T follicular helper cell (primary cell): ENCODE measurements at regions not wholly inside any gene's neighbourhood (a gene's known extent, or its start where the extent isn't known, plus 50 kb on each side); places are given as distances from the start of the nearest gene placed in this dataset.
A peak's percentile ranks its signal among the peaks of the same experiment; 100 is the strongest.

ENCODE experiments used
- DNase-seq: peaks from one replicate; pipeline ENCODE4 v3.0.0-alpha.2; 2020; ENCODE audit warnings: low read depth

DNA sequence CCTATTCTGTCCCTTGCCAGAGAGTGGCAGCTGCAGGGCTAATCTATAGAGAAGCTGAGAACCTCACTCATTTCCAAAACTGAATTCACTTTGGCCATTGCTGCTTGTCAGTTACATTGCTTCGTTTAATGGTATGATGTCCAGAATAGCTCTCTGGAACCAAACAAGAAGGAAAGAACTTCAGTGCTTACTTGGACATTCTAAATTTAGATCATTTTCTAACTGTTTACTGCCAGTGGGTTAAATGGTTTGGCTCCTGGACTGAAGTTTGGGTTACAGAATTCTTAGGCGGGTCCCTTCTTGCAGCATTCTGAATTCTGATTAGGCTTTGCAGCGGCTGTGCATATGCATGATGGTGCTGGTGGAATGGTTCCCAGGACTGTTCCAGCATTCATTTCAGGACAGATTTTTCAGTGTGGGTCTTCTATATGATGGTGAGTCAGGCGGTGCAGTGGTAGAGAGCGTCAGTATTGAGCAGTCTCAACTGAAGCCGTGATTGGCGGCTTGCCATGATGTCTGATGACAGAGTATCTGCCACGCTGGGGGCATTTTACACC is 148.7 kb downstream of the DYRK2 start:
- DNase-seq: no peak

DNA sequence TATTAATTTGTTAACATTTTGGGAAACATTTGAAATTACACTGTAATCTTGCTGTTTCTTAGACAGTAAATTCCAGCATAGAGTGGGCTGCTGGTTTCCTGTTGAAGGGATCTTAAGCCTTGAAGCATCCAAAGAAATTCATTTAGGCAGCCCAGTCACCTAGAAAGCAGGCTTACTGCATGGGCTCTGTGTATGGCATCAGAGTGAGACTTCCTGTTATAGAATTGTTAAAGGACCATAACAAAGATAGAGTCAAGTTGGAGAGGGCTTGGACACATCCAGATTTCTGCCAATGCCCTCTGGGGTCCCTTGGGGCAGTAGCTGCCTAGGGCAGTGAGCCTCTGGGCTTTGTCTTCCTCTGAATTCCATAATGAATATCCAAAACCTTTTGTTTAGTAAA is 149.2 kb downstream of the DYRK2 start:
- no peak for DNase-seq

DNA sequence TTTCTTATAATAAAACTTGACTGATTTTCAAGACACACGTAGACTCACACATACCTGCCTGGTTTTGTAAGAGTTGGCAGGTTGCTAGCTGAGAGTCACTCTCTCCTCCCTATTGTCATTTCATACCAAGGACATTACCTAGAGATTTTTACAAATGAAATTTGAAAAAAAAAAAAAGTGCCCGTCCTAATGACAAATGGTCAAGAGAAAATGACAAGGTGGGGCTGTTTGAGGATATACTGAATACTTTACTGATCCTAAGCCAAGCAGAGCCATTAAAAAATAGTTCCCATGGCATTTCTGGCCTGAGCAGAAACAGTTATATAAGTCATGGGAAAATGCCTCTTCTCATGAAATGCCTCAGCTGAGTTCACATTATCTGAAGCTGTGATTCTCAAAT is 150.2 kb downstream of the DYRK2 start:
- no peak for DNase-seq

DNA sequence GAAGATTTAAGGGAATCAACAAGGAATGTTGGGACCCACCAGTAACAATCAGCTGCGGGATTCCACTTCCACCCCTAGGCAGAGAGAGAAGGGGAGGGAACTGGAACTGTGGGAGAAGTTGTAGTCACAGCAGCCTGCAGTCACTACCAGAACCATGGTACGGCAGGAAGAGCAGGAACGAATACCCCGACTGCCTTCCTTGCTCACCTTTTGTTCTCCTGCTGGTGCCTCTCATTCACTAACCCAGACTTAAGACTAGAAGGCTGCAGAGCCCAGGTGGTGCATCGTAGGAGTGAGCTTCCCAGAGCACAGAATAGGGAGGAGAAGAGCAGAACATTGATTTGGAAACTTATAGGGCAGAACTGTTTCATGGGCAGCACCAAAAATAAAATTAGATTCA is 154.2 kb downstream of the DYRK2 start:
- no peak for DNase-seq

DNA sequence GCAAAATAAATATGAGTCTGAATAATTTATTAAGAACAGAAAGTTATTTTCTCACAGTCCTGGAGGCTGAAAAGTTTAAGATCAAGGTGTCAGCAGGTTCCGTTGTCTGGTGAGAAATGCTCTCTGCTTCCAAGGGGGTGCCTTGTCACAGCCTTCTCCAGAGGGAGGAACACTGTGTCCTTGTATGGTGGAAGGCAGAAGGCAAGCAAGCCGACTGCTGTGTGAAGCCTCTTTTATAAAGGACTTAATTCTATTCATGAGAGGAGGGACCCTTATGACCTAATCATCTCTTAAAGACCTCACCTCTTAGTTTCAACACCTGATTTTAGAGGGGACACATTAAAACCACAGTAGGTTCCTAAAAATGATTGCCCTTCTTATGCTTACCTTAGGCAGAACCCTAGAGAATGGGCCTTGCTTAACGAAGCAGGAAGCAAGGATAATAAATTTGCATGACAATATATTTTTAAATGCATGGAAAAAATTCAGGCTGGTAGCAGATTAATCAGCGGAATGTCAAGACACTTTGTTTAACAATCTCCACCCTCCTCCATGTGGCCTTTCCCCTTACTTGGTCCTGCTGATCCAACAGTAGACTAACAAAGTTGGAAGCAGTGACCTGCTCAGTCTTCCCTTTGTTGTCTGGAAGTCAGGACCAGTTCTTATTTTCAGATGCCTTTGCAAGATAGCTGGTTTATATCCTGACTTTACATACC is 154.9 kb downstream of the DYRK2 start:
- no peak for DNase-seq

DNA sequence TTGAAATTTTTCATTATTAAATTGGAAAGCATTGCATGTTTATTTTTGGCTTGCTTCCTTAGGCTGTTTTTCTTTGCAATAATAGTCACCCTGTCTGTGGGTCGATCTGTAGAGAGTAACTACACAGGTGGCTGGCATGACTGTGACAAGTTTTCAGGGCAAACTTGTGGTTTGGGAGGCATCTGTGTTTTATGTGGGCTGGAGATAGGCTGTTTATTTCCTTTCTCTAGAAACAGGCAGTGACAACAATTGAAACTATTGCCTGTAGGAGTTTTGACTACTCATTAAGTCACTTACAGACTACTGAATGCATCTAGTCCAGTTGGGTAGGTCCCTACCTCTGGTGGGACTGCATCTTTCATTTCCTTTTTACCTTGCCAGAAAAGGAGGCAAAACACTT is 155.6 kb downstream of the DYRK2 start:
- DNase-seq: peak; percentile 22

DNA sequence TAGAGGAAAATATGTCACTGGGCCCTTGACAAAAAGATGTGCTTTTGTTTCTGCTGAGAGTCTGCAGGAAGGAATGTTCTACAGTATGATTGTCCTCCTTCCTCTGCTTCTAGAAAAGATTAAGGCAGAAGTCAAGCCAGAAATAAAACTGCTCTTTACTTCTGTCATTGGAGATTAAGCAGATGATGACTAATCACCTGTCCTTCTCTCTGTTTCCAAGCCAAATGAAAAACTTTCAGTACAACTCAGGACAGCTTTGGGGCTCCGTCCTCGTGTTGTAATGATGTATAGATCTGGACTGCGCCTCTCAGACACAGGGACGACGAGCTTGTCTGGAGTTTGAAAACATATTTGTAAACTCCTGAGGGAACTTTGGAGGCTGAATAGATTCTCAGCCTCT is 159.3 kb downstream of the DYRK2 start:
- DNase-seq: no peak

DNA sequence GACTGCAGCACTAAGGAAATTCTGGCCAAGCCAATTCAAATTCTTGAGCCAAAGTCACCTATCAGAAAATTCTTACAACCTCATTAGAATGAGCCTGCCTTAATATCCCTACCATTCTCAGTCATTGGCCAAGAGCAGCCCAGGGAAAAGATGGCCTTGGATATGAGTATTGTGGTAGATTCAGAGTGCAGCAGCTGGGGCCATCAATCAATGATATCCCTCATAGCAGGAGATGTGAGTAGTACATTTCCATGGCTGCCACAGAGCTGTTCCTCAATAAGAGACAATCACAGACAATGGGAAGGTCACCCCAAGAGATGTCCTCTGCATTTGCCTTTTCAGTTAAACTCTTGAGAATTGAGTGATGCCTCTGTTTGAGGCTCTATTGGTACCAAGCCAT is 161.6 kb downstream of the DYRK2 start:
- DNase-seq: no peak

GRCh38 chr12:67811437-67812361 is 163.2 kb downstream of the DYRK2 start:
- DNase-seq: no peak

DNA sequence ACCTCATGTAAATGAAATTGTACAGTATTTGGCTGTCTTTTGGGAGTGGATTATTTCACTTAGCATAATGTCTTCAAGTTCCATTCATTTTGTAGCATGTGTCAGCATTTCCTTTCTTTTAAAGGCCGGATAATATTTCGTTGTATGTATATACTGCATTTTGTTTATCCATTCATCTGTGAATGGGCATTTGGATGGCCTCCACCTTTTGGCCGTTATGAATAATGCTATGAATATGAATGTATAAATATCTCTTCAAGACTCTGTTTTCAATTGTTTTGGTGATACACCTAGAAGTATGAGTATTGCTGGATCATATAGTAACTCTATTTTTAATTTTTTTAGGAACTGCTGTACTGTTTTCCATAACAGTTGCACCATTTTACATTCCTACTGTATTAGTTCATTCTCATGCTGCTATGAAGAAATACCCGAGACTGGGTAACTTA is 164.9 kb downstream of the DYRK2 start:
- DNase-seq: no peak

DNA sequence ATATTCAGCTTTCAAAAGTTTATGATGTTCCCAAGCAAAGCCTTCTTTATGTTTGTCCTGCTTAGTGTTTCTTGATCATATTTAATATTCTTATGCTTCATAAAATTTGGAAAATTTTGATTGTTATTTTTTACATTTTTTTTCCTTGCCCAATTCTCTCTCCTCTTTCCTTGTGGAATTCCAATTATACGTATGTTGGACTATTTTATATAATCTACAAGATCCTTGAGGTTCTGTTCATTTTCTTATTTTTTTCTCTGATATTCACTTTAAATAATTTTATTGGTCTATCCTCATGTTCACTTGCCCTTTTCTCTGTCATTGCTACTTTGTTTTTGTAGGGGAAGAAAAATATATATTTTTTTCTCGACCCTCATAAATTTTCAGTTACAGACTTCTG is 167.7 kb downstream of the DYRK2 start:
- DNase-seq: no peak

DNA sequence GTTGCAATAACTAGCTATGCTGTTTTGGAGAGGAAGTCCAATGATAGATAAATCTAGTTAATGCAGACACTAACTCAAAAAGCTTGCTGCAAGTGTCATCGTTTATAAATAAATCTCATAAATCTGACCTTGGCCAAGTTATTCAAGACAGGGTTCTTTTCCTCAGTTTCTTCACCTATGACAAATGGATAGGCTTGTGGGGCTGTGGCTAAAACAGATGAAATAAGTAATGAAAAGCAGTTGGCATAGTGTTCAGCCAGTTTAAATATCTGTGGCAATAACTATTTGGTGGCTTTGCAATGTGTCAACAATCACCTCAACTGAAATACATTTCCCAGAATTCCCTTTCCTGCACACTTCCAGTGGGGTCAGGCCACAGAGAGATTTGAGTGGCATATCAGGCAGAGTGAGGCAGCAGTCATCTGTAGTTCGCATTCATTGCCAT is 169.9 kb downstream of the DYRK2 start:
- DNase-seq: no peak

- DNase-seq: no peak
These were observed 169.3 kb upstream of the IFNG-AS1 start for GRCh38 chr12:67819902-67820301.

DNA sequence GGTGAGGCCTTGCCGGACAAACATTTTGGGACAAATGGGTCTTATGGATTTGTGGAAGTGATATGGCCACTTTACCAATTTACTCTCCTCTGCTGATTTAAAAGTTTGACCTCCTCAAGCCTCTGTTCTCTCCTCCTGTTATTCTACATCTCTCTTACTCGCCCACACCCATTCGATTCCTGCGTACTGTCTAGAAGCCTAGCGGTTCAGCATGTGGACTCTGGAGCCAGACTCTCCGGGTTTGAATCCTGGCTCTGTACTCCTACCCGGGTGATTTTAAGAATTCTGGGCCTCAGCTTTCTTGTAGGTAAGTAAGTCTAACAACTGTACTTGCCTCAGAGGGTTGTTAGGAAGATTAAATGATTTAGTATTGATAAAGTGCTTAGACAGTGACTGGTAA is 168.6 kb upstream of the IFNG-AS1 start:
- DNase-seq: no peak

DNA sequence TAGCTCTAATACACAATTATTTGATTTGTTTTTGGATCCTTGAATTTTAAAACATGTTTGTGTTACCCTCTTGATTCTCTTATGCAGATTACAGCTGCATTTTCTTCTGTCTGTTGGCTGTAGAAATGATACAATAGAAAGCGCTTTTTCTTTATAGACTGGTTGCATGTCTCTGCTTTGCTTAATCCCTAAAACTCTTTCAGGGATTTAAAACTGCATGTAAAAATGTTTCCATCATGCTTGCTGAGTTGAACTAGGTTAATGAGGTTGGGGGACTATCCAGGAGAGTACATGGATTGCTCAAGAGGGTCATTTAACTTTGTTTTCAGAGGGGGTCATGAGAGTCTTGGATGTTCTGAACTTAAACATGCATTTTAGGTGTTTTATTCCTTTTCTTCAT is 166.4 kb upstream of the IFNG-AS1 start:
- no peak for DNase-seq

DNA sequence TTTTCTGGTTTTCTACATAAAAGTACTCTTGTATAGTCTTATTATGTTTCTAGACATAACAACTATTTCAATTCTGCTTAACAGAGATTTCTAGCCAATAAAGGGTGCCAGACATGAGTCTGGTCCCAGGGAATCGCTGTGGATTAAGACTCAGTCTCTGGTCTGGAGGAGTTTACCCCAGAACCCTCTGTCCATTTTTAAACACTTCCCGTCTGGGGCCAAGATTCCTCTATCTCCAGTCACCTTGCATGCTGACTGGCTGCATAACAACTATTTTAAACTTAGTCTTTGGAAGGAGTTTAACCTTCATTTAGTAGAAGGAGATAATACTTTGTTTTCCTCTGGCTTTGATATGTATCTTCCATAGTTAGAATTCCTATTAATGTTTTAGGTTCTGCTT is 163.1 kb upstream of the IFNG-AS1 start:
- no peak for DNase-seq

GRCh38 chr12:67826946-67827720 is 162.1 kb upstream of the IFNG-AS1 start:
- DNase-seq: no peak

DNA sequence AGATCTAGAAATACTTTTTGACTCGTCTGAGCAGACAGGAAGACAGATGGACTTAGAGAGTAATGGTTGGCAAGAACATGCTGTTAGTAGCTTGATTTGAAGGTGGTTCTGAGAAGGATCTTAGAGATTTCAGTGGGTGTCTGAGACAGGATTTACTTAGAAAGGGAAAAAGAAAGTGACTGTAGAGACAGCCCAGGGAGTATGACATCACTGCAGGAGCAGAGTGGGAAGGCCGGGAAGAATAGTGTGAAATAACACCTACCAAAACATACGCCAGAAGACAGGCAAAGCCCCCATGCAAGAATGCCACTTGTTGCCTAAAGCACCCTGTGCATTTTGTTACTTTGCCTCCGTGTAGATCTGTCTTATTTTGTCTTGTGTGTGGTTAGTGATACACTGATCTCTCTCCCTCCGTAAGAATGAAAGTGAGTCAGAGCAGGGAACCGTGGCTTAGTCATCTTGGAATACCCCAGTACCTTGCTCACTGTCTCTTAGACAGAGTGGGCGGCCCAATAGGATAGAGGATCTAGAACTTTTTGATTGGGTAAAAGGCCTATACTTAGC is 161.3 kb upstream of the IFNG-AS1 start:
- no peak for DNase-seq

- DNase-seq: no peak
These were observed 159.4 kb upstream of the IFNG-AS1 start for GRCh38 chr12:67829896-67830295.

DNA sequence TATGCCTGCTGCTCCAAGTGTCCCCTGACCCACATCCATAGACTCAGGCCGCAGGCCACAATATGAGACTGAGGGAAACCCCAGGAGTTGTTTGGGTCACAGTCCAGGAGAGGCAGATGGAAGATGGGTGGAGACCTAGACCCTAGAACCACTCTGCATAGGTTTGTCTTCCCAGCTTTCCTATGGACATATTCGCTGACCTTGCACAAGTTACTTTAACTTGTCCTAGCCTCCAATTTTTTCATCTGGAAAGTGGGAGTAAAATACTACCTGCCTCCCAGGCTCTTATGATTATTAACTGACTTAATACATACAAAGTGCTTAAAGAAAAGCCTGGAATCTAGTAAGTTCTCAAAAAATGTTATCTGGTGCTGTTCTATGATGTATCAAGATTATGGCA is 157.1 kb upstream of the IFNG-AS1 start:
- no peak for DNase-seq

- no peak for DNase-seq
These were observed 155.6 kb upstream of the IFNG-AS1 start for GRCh38 chr12:67833602-67834001.

DNA sequence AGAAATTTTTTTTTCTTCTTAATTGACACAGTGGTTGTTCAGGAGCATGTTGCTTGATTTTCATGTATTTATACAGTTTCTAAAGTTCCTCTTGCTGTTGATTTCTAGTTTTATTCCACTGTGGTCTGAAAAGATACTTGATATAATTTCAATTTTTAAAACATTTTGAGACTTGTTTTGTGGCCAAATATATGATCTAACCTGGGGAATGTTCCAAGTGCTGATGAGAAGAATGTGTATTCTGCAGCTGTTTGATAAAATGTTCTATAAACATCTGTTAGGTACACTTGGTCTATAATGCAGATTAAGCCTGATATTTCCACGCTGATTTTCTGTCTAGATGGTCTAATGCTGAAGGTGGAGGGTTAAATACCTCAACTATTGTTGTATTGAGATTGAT is 151.4 kb upstream of the IFNG-AS1 start:
- no peak for DNase-seq
